Retinal pigment epithelial cell (primary cell): ENCODE measurements at regions not wholly inside any gene's neighbourhood (a gene's known extent, or its start where the extent isn't known, plus 50 kb on each side); places are given as distances from the start of the nearest gene placed in this dataset.

Experiments
- DNase-seq: peaks from one replicate; pipeline ENCODE4 v3.0.0-alpha.2; 2010; ENCODE audit warnings: low read depth
- H3K4me3 ChIP-seq: 2 replicates; pipeline ENCODE4 v1.5.1; 2011; ENCODE audit warnings: mild to moderate bottlenecking, low read length, control low read depth, moderate library complexity
- TF ChIP-seq, protein P1 (sequence below): conservative IDR thresholded peaks from 2 replicates; pipeline ENCODE4 v1.5.1; 2011; ENCODE audit warnings: low read depth, low read length, control low read depth, inconsistent platforms

DNA sequence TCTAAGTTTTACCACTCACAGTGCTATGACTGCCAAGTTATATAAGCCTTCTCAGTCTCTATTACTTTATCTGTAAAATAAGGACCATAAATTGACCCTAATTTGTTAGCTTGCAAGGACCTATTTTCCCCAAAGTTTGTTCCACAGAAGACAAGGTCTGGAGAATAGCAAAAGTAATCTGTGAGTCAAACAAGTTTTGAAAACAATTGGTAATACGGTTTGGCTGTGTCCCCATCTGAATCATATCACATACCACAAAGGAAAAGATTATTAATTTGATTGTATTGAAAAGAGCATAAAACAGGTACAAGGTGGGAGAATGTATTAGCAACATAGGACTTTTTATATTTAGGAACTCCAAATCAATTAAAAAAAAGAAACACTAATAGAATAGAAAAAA is 124.0 kb upstream of the TARS1 start:
- TF ChIP-seq, protein P1, sequence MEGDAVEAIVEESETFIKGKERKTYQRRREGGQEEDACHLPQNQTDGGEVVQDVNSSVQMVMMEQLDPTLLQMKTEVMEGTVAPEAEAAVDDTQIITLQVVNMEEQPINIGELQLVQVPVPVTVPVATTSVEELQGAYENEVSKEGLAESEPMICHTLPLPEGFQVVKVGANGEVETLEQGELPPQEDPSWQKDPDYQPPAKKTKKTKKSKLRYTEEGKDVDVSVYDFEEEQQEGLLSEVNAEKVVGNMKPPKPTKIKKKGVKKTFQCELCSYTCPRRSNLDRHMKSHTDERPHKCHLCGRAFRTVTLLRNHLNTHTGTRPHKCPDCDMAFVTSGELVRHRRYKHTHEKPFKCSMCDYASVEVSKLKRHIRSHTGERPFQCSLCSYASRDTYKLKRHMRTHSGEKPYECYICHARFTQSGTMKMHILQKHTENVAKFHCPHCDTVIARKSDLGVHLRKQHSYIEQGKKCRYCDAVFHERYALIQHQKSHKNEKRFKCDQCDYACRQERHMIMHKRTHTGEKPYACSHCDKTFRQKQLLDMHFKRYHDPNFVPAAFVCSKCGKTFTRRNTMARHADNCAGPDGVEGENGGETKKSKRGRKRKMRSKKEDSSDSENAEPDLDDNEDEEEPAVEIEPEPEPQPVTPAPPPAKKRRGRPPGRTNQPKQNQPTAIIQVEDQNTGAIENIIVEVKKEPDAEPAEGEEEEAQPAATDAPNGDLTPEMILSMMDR: no peak
- H3K4me3 ChIP-seq: no peak overlapping the region
- no peak for DNase-seq

DNA sequence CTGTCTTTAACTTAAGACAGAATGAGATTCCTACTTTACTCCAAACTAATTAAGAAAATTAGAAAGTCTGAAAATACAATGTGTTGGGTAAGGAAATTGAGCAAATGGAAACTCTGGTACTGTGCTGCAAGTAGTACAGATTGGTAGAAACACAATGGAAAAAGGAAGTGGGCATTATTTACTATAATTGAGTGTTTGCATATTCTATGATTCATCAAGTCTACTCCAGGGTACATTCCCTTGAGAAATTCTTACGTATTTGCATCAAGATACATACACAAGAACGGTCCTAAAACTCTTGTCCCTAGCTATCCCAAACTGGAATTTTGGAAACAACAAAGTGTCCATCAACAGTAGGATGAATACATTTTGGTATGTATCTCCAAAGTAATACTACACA is 123.5 kb upstream of the TARS1 start:
- no peak for DNase-seq
- TF ChIP-seq, protein P1: no peak
- H3K4me3 ChIP-seq: no peak overlapping the region

- no peak overlapping the region for H3K4me3 ChIP-seq
- no peak for DNase-seq
- TF ChIP-seq, protein P1: no peak
Measured at GRCh38 chr5:33319151-33319550, 121.6 kb upstream of the TARS1 start.

DNA sequence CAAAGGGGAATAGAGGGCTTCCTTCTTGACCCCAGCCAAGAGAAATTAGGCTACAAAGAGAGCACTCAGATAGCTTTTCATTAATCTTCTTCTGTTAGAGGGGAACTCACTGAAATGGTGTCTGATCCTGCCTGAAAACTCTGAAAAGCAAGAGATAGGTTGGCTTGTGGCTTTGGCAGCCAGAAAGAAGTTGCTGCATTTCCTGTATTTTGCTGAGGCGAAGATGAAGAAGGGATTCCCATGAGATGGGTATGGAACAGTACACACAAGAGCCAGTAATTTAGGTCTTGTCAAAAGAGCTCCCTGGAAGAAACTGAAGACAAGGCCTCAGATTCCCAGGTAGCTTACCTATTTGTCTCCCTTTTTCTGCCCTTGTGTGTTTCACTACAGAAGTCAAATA is 120.9 kb upstream of the TARS1 start:
- TF ChIP-seq, protein P1: no peak
- no peak overlapping the region for H3K4me3 ChIP-seq
- DNase-seq: no peak

- peak; percentile 89 for DNase-seq
- no peak overlapping the region for H3K4me3 ChIP-seq
- TF ChIP-seq, protein P1: no peak
Measured at GRCh38 chr5:33321026-33321425, 119.7 kb upstream of the TARS1 start.

DNA sequence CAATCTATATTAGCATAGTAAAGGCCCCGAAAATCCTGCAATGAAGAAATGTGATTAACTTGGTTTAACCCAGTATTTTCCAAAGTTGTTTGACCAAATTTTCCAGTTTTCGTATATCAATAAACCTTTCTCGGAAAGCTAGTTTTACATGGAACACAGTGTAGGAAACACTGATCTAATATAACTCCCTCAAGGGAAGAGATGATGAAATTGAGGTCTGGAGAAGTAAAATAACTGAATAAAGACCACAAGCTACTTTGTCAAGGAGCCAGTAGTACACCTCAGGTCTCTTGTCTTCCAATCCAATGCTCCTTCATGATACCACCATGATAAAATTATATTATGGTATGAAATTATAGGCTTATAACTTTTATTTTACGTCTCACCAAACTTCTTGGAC is 118.1 kb upstream of the TARS1 start:
- DNase-seq: no peak
- H3K4me3 ChIP-seq: no peak overlapping the region
- TF ChIP-seq, protein P1: no peak

- TF ChIP-seq, protein P1: no peak
Measured at GRCh38 chr5:33324667-33325307, 116.0 kb upstream of the TARS1 start.

More at GRCh38 chr5:33324667-33325307, 116.0 kb upstream of the TARS1 start:
- DNase-seq: no peak
- H3K4me3 ChIP-seq: no peak overlapping the region
